GM12892 (cell line): ENCODE measurements at regions not wholly inside any gene's neighbourhood (a gene's known extent, or its start where the extent isn't known, plus 50 kb on each side); places are given as distances from the start of the nearest gene placed in this dataset.

Experiments used
- DNase-seq: peaks from one replicate; pipeline ENCODE4 v3.0.0; 2011; ENCODE audit not compliant: insufficient read length
- FAIRE-seq: peaks from 2 replicates; lab custom pipeline; 2011; peaks lifted over from hg19 to GRCh38; lab: Jason Lieb, UNC
- POLR2A ChIP-seq: IDR thresholded peaks from 2 replicates; pipeline ENCODE4 v1.6.1; 2011; ENCODE audit warnings: low read depth, low read length, control low read depth
- POLR2AphosphoS5 ChIP-seq: IDR thresholded peaks from 2 replicates; pipeline ENCODE4 v1.6.1; 2011; ENCODE audit warnings: low read depth, low read length, control low read depth
- TAF1 ChIP-seq: IDR thresholded peaks from 2 replicates; pipeline ENCODE4 v1.6.1; 2011; ENCODE audit warnings: low read depth, mild to moderate bottlenecking, control low read depth, low read length, borderline replicate concordance

GRCh38 chr20:11140359-11140758, 466.6 kb upstream of the JAG1 start:
- FAIRE-seq = no peak
- TF ChIP-seq POLR2AphosphoS5 = no peak
- no peak for TF ChIP-seq POLR2A
- no peak for TF ChIP-seq TAF1
- DNase-seq = no peak

- no peak for TF ChIP-seq TAF1
- no peak for TF ChIP-seq POLR2A
- TF ChIP-seq POLR2AphosphoS5 = no peak
- DNase-seq (no peak), FAIRE-seq (no peak)
Measured at GRCh38 chr20:11143481-11143880, 469.7 kb upstream of the JAG1 start.

DNA sequence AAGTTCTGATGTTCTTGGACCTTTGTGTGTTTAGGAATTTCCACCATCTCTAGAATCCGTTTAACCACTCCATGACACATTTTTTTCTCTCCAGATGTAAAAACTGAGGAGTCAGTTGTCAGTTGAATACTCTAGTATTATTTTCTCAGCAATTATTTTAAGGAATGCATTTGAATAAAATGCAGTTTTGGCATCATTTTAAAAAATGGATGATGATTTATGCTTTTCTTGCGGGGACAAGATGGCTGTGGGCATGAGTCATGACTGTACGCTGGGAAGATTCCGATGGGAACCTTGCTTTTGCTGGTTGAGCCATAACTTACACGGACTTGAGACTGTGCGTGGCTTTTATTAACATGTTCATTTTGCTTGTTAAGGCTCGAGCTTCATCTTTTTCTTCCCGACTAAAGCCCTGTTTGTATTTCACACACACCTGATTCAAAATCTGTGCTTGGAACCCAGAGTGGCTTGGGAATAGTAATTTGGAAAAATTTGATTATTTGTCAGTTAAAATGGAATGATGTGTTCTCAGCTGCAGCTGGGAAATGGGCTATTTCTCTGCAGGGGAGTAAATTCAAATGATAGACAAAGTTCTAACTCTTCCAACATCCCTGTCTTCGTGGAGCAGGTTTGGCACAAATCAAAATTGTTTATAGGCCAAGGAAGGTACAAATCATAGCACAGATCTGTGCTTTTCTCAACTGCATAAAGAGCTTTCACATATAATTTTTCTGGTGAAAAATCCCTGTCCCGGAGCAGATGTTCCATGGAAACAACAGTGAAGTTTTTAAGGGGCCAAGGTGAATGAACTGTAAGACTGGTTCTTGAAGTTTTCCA, 470.5 kb upstream of the JAG1 start:
- TF ChIP-seq POLR2A (no peak), POLR2AphosphoS5 (no peak), TAF1 (no peak)
- no peak for DNase-seq
- no peak for FAIRE-seq

DNA sequence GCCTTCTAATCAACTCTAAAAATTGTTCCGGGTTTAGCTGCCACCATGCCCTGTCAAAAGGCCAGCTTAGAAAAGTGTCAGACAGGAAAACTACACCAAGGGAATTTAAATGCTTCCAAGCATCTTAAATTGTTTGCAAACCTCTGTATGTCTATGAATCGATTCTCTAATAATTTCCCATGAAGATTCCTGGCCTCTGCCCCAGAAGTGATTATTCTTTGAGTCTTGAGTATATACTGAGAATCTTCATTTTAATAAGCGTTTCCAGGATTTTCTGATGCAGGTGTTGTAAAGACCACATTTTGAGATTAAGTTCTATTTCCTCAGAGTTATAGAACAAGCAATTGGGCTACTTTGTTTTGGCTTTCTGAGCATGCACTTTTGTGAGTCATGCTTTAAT, 471.8 kb upstream of the JAG1 start:
- TF ChIP-seq TAF1 (no peak), POLR2AphosphoS5 (no peak), POLR2A (no peak)
- DNase-seq (no peak), FAIRE-seq (no peak)

DNA sequence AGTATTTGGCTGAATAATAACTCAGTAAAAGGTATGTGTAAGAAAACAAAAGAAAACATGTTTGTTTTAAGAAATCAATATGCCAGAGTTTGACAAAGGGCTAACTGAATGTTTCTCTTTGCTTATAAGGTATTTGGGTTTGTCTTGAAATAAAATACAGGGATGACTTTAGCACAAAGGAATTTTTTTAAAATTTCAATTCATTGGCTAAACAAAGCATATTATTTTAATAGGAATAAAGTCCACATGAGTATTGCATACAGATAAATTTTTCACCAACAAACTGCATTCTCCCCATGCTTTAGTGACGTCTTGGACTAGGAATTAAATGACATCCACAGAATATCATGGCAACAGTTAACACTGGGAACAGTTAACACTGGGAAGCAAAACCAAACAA, 480.0 kb upstream of the JAG1 start:
- no peak for FAIRE-seq
- DNase-seq = no peak
- TF ChIP-seq TAF1 (no peak), POLR2A (no peak), POLR2AphosphoS5 (no peak)

DNA sequence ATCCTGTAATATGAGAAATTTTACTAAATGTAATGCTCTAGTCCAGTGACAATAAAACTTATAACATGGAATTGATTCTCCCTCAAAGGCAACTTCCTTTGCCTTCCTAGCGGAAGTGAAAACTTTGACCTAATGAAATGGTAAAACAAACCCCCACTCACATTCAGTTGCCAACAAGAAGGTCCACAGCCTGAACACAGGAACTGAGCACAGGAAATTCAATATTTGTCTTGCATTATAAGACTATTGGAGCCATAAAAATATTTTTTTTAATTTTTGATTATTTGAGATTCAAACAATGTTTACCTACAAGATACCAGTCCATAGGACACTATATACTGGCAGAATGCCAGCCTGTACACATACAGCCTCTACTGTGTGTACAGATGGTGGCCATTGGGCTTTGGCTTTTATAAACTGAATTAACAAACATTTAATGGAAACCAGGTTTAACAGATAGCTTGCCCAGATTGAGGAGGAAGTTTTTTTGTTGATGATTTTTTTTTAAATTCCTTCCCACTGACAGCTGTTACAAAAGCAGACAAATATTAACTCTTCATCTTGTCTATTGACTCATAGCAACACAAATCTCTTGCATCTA, 481.5 kb upstream of the JAG1 start:
- DNase-seq (no peak), FAIRE-seq (no peak)
- TF ChIP-seq POLR2A (no peak), TAF1 (no peak)

GRCh38 chr20:11156922-11157321, 483.1 kb upstream of the JAG1 start:
- no peak for DNase-seq

GRCh38 chr20:11158146-11158545, 484.3 kb upstream of the JAG1 start:
- FAIRE-seq (no peak), DNase-seq (no peak)
- TF ChIP-seq POLR2A (no peak), POLR2AphosphoS5 (no peak), TAF1 (no peak)

More at GRCh38 chr20:11156922-11157321, 483.1 kb upstream of the JAG1 start:
- no peak for TF ChIP-seq POLR2AphosphoS5
- TF ChIP-seq TAF1 = no peak
- TF ChIP-seq POLR2A = no peak
- FAIRE-seq = no peak

GRCh38 chr20:11158589-11158988, 484.8 kb upstream of the JAG1 start:
- FAIRE-seq (no peak), DNase-seq (no peak)
- TF ChIP-seq POLR2A (no peak), POLR2AphosphoS5 (no peak), TAF1 (no peak)

- TF ChIP-seq POLR2A (no peak), POLR2AphosphoS5 (no peak), TAF1 (no peak)
- FAIRE-seq = no peak
- DNase-seq = no peak
Measured at GRCh38 chr20:11159728-11160127, 485.9 kb upstream of the JAG1 start.

DNA sequence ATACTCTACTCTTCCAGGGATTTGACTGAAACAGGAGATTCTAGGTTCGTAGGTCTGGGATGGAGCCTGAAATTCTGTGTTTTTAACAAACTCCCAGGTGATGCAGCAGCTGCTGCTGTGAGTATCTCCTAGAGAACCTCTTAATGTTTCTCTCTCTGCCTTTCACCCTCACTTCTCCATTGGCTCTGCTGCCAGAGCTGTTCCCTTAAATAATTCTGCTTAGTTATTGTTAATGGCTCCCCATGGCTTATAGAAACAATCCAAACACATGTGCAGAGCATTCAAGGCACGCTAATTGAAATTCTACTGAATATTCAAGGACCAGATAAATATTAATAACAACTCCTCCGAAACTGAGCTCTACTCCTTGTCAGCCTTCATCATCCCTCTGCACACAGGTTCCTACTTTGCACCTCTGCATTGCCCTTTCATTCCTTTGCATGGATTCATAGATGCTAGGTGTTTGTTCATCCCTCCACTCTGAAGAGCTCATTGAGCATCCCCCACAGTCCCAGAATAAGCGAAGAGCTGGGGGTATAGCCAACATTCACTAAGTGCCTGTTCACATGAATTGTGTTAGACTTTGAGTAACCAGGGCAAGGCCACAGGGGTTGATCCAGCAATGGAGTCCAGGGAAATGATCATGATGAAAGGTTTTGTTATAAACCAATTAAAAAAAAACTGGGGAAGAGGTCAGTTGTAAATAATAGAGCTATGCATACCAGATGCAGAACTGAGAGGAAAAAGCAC, 488.4 kb upstream of the JAG1 start:
- DNase-seq = no peak
- TF ChIP-seq TAF1 (no peak), POLR2A (no peak), POLR2AphosphoS5 (no peak)
- FAIRE-seq = no peak

- DNase-seq (no peak), FAIRE-seq (no peak)
- TF ChIP-seq POLR2A (no peak), TAF1 (no peak), POLR2AphosphoS5 (no peak)
Measured at GRCh38 chr20:11165789-11166188, 492.0 kb upstream of the JAG1 start.
